Heart right ventricle (tissue), 16 donors: ENCODE measurements at regions not wholly inside any gene's neighbourhood (a gene's known extent, or its start where the extent isn't known, plus 50 kb on each side); places are given as distances from the start of the nearest gene placed in this dataset.

ENCODE experiments used
- ATAC-seq, 8 donors: fragments of 200-7000 bp; cut with Tn5 transposase; one replicate each; pipeline ENCODE4 v1.9.1; 2020; ENCODE audit warnings: mild to moderate bottlenecking in 8 of 8, moderate library complexity in 8 of 8, moderate number of reproducible peaks in 1 of 8
- DNase-seq, 2 donors: peaks; one replicate each; pipeline ENCODE4 v3.0.0-alpha.2; 2020
- H3K27ac ChIP-seq, 10 donors: fragments of 200-600 bp; sonication (generic) in 2 of 10; one replicate each; pipeline versions ENCODE4 v1.5.0 to v1.8.0; 2020 to 2022; ENCODE audit warnings: mild to moderate bottlenecking in 3 of 10
- H3K27me3 ChIP-seq, 7 donors: fragments of 200-600 bp; one replicate each; pipeline ENCODE4 v1.8.0; 2021 to 2022; ENCODE audit warnings: mild to moderate bottlenecking in 2 of 7
- H3K36me3 ChIP-seq, 9 donors: fragments of 200-600 bp; sonication (generic) in 1 of 9; one replicate each; pipeline versions ENCODE4 v1.5.0 to v1.8.0; 2020 to 2022; ENCODE audit warnings: mild to moderate bottlenecking in 2 of 9
- H3K4me1 ChIP-seq, 9 donors: fragments of 200-600 bp; sonication (generic) in 1 of 9; one replicate each; pipeline versions ENCODE4 v1.5.0 to v1.8.0; 2020 to 2022; ENCODE audit warnings: mild to moderate bottlenecking in 4 of 9
- H3K4me3 ChIP-seq, 10 donors: fragments of 200-600 bp; sonication (generic) in 2 of 10; one replicate each; pipeline versions ENCODE4 v1.5.0 to v1.8.0; 2020 to 2022; ENCODE audit warnings: mild to moderate bottlenecking in 7 of 10, moderate library complexity in 2 of 10
- H3K9me3 ChIP-seq, 11 donors: fragments of 200-600 bp in 10 of 11; sonication (generic) in 2 of 11; one replicate each; pipeline versions ENCODE4 v1.5.0 to v1.8.0; 2013 to 2022; ENCODE audit warnings: mild to moderate bottlenecking in 2 of 11, control low read depth in 1 of 11, moderate library complexity in 1 of 11
- CTCF ChIP-seq, 9 donors: fragments of 200-600 bp; sonication (generic) in 2 of 9; IDR thresholded peaks; one replicate each; pipeline versions ENCODE4 v1.5.0 to v1.8.0; 2021 to 2022; ENCODE audit warnings: antibody characterized with exemption in 9 of 9, mild to moderate bottlenecking in 5 of 9, moderate library complexity in 1 of 9
- WGBS, 2 donors: extraction: QIAGEN DNeasy Blood & Tissue Kit; methylation state at CpG; one replicate each; pipeline ENCODE4 v1.1.7; 2013; ENCODE audit warnings: inconsistent platforms in 1 of 2; 5-methylcytosine and 5-hydroxymethylcytosine counted together
- intact Hi-C, 10 donors: fragments of 100-400 bp; cut with DNase I; formaldehyde crosslinking; loops; one replicate each; pipeline versions ENCODE4 v1.11.1 to v1.14.2; 2022
- donor health status: Arrhythmogenic right ventricular cardiomyopathy.
- donor health status: ischemic (EF 13 %, LVEDD 7.1; RV severe dilation, severe dysfunction).
- donor health status: healthy with polysubstance abuse.
- donor health status: DM: no; HTN: yes; CAD: no.
- donor health status: DM: no; HTN: no; CAD: no.
- donor health status: ischemic (EF 25% LVEDD 6.9; RV normal size, moderate dysfunction).
- donor health status: ischemic (EF 25% LVEDD 5.7; RV mildly dilated, moderate dysfunction).
- donor health status: healthy.
- donor health status: DM: yes; HTN: yes; CAD: no.
- donor health status: Ischemic cardiomyopathy.
- donor health status: ischemic (EF 35%, LVEDD 5.7; RV mildly dilated, moderate dysfunction).
- donor health status: nonischemic (EF 11% LVEDD 7.7; RV severe dilation, severe dysfunction).
- donor health status: DM: yes; HTN: yes; CAD: no.
- donor health status: PGD.
- donor health status: ischemic (EF 29% LVEDD 5.4; RV normal size, mild dysfunction).
- donor health status: nonischemic (EF 23%, LVEDD 6.1; RV moderate dilation, normal function).

- no peak for ATAC-seq
- DNase-seq = no peak
- H3K36me3 ChIP-seq = no peaks in the 10 kb centered on the region
- intact Hi-C loops = no loop called here
- H3K4me3 ChIP-seq = no peak overlapping the region
- no peak overlapping the region for H3K27ac ChIP-seq
- no peak for TF ChIP-seq CTCF (IDR thresholded peaks at IDR 0.05)
- no peaks in the 10 kb centered on the region for H3K4me1 ChIP-seq
- H3K9me3 ChIP-seq = peaks cover 0 to 4% (median 0%) of the 10 kb centered on the region in 11 donors
- no peaks in the 10 kb centered on the region for H3K27me3 ChIP-seq
- 32 to 34% methylated on average over 4 of the region's 4 CpGs for WGBS, 2 donors
Observed at GRCh38 chr10:105538874-105539273, 897.8 kb downstream of the SORCS3 start.

- no peak for ATAC-seq
- no peak for TF ChIP-seq CTCF (IDR thresholded peaks at IDR 0.05)
- peaks cover 0 to 26% (median 8%) of the 10 kb centered on the region in 11 donors for H3K9me3 ChIP-seq
- H3K27me3 ChIP-seq = no peaks in the 10 kb centered on the region
- no peak overlapping the region for H3K4me3 ChIP-seq
- 77 to 78% methylated on average over 3 of the region's 3 CpGs for WGBS, 2 donors
- no peak overlapping the region for H3K27ac ChIP-seq
- no peaks in the 10 kb centered on the region for H3K36me3 ChIP-seq
- no peaks in the 10 kb centered on the region for H3K4me1 ChIP-seq
- intact Hi-C loops = no loop called here
- no peak for DNase-seq
Observed at GRCh38 chr10:105535478-105535877, 894.4 kb downstream of the SORCS3 start.

GRCh38 chr10:105534086-105534485, 893.0 kb downstream of the SORCS3 start:
- ATAC-seq = no peak
- Histone ChIP-seq H3K4me1 (no peaks in the 10 kb centered on the region), H3K36me3 (no peaks in the 10 kb centered on the region), H3K27ac (no peak overlapping the region), H3K27me3 (no peaks in the 10 kb centered on the region), H3K4me3 (no peak overlapping the region), H3K9me3 (peaks cover 0 to 26% (median 8%) of the 10 kb centered on the region in 11 donors)
- no peak for DNase-seq
- no peak for TF ChIP-seq CTCF (IDR thresholded peaks at IDR 0.05)
- intact Hi-C loops = no loop called here
- WGBS, 2 donors = 37 to 52% methylated on average over 1 of the region's 1 CpG

GRCh38 chr10:105516511-105516910, 875.4 kb downstream of the SORCS3 start:
- Histone ChIP-seq H3K27me3 (no peaks in the 10 kb centered on the region), H3K27ac (no peak overlapping the region), H3K36me3 (no peaks in the 10 kb centered on the region), H3K4me3 (no peak overlapping the region), H3K4me1 (no peaks in the 10 kb centered on the region), H3K9me3 (no peaks in the 10 kb centered on the region)
- DNase-seq (no peak), ATAC-seq (no peak)
- intact Hi-C loops = no loop called here
- no peak for TF ChIP-seq CTCF (IDR thresholded peaks at IDR 0.05)
- WGBS, 2 donors = 85 to 93% methylated on average over 2 of the region's 2 CpGs

- H3K4me3 ChIP-seq = no peak overlapping the region
- no peak overlapping the region for H3K27ac ChIP-seq
- no peaks in the 10 kb centered on the region for H3K36me3 ChIP-seq
- H3K9me3 ChIP-seq = no peaks in the 10 kb centered on the region
- WGBS, 2 donors = 92 to 95% methylated on average over 7 of the region's 7 CpGs
- no peaks in the 10 kb centered on the region for H3K4me1 ChIP-seq
- TF ChIP-seq CTCF (IDR thresholded peaks at IDR 0.05) = no peak
- DNase-seq (no peak), ATAC-seq (no peak)
- no peaks in the 10 kb centered on the region for H3K27me3 ChIP-seq
- intact Hi-C loops = no loop called here
Observed at GRCh38 chr10:105514106-105514505, 873.0 kb downstream of the SORCS3 start.
